HG03108 (cell line): ENCODE measurements at regions not wholly inside any gene's neighbourhood (a gene's known extent, or its start where the extent isn't known, plus 50 kb on each side); places are given as distances from the start of the nearest gene placed in this dataset.

Experiments
- ATAC-seq: cut with Tn5 transposase; IDR thresholded peaks from one replicate; pipeline ENCODE4 v1.9.1; 2021; ENCODE audit warnings: moderate library complexity; ENCODE audit not compliant: unreplicated experiment

DNA sequence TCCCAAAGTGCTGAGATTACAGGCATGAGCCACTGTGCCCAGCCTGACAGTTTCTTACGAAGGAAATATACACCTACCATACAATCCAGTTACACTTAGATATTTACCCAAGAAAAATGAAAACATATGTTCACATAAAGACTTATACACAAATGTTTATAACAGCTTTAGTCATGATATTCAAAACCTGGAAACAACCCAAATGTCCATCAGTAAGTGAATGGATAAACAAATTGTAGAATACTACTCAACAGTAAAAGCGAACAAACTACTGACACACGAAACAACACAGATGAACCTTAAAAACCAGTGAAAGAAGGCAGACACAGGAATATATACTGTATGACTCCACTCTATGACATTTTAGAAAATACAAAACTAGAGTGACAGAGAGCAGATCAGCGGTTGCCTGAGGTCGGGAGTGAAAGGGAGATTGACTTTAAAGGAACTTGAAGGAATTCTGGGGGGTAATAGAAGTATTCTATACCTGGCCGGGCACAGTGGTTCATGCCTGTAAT, 83.6 kb downstream of the SPRING1 start:
- no peak for ATAC-seq

- no peak for ATAC-seq
These were observed 86.8 kb downstream of the SPRING1 start for GRCh38 chr12:116651089-116651488.

DNA sequence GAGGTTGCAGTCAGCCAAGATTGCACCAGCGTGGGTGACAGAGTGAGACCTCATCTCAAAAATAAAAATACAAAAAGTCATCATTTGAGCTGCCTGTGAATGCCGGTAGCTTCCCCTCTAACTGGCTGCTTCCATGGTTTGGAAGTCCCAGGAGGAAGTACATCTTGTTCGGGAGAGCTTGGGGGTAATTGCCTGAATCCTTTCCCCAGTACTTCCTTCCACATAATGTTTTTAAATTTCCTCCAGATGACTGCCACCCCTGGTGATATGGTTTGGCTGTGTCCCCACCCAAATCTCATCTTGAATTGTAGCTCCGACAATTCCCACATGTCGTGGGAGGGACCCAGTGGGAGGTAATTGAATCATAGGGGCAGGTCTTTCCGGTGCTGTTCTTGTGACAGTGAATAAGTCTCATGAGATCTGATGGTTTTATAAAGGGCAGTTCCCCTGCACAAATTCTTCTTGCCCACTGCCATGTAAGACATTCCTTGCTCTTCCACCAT, 87.2 kb downstream of the SPRING1 start:
- ATAC-seq, result no peak

- ATAC-seq, result no peak
These were observed 87.8 kb downstream of the SPRING1 start for GRCh38 chr12:116650062-116650461.

DNA sequence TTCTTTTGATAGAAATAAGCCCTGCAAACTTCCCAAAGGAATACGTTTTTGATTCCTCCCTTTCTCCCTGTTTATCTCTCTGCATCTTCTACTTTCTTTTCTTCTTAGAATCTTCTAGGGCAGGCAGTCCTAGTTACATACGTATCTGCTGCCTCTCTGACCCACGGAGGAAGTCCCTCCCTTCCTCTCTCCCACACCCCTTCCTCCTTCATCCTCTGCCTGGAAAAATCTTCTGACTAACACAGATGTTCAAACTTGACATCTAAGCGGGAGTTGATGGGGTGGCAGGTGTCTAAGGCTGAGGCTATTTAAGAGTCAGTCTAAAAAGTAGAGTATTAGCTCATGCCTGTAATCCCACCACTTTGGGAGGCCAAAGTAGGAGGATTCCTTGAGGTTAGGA, 88.6 kb downstream of the MAP1LC3B2 start:
- ATAC-seq, result no peak

- ATAC-seq, result no peak
These were observed 87.7 kb downstream of the MAP1LC3B2 start for GRCh38 chr12:116646901-116647300.

- no peak for ATAC-seq
These were observed 85.6 kb downstream of the MAP1LC3B2 start for GRCh38 chr12:116644806-116645205.

GRCh38 chr12:116642683-116643082, 83.5 kb downstream of the MAP1LC3B2 start:
- ATAC-seq, result no peak

GRCh38 chr12:116642106-116642505, 82.9 kb downstream of the MAP1LC3B2 start:
- ATAC-seq, result no peak

- no peak for ATAC-seq
These were observed 81.1 kb downstream of the MAP1LC3B2 start for GRCh38 chr12:116640281-116640680.

- ATAC-seq, result no peak
These were observed 80.6 kb downstream of the MAP1LC3B2 start for GRCh38 chr12:116639765-116640164.

- ATAC-seq, result no peak
These were observed 79.2 kb downstream of the MAP1LC3B2 start for GRCh38 chr12:116638376-116638775.

DNA sequence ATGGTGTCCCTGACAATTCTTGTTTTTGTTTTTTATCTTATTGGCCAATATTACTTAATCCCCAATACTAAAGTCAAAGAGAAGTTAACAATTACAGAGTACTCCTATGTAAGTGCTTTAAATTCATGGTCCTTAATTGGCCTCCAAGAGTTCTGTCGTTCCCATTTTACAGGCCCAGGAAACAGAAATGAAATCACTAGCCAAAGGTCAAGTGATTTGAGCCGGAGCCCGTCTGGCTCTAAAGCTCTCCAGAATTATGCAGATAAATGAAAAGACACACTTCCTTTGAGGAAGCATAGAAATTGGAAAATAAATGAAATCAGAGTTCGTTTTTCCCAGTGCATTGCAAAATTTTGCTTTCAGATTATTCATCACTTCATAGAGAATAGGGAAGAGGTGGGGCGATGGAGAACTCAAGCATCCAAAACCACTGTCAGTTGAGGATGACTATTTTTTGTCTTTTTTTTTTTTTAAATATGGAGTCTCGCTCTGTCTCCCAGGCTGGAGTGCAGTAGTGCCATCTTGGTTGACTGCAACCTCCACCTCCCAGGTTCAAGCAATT, 78.5 kb downstream of the MAP1LC3B2 start:
- ATAC-seq, result no peak

DNA sequence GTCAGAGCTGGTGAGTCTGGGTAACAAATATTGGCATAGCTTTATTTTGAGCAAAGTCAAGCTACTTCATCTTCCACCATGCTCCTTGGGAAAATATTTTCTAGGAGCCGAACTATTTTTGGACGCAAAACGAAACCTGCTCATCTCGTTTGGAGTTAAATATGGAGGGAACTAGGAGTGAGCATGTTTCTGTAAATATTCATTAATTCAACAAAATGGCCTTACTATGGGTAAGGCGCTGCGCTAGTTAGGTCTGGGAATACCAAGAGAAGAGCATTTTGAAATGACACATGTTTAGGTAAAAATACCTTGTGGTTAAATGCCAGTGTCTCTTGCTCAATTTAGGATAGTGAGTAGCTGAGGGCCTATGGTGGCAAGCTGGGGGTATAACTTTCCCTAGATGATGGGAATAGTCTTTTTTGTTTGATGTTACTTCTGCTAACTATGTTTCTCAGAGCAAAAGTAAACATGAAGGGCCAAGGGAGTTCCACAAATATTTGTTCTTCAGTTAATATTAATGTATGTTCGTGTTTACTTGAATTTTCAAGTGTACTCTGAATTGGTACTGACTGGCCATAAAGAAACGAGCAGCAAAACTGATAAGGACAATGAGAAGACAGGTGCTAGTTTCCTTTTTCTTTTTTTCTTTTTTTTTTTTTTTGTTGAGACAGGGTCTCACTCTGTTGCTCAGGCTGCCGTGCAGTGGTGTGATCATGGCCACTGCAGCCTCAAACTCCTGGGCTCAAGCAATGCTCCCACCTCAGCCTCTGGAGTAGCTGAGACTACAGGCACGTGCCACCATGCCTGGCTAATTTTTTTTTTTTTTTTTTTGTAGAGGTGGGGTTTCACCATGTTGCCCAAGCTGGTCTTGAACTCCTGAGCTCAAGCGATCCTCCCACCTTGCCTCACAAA, 77.7 kb downstream of the MAP1LC3B2 start:
- no peak for ATAC-seq

DNA sequence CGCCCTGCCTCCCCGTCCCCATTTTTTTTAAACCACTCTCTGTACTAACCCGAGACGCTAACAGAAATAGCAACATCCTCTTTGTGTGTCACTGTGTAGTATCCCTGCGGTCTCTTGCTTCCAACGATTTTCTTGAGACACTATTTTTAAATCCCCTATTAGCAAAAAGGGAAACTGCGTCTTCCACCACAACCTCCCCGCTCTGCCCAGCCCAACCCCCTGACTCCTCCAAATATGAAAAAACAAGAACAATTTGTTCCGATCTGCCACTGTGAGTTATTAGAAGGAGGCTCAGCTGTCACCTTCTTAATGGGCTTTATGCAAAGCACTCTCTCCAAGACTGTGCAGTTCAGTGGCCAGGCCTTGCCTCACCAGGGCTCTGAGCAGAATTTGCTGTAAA, 76.3 kb downstream of the MAP1LC3B2 start:
- no peak for ATAC-seq

- no peak for ATAC-seq
These were observed 74.3 kb downstream of the MAP1LC3B2 start for GRCh38 chr12:116633476-116633875.

- ATAC-seq, result no peak
These were observed 72.4 kb downstream of the MAP1LC3B2 start for GRCh38 chr12:116631619-116632018.

- ATAC-seq, result no peak
These were observed 71.6 kb downstream of the MAP1LC3B2 start for GRCh38 chr12:116630762-116631161.

DNA sequence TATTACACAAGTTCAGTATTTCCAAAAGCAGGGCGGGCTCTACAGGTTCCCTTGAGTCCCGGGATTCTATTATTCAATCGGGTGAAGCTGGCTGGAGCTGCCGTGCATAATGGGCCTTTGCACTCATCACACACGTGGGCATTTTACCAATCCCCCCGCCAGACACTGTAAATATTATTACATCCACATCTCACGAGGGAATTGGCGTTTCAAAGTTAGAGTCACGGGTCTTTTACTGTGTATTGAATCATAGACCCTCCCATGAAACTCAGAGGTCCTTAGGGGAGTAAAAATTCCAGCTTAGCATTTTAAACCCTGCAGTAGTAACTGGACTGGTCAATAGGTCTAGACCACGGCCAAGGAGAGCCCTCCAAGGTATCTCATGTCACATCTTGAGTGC, 70.3 kb downstream of the MAP1LC3B2 start:
- ATAC-seq, result no peak

DNA sequence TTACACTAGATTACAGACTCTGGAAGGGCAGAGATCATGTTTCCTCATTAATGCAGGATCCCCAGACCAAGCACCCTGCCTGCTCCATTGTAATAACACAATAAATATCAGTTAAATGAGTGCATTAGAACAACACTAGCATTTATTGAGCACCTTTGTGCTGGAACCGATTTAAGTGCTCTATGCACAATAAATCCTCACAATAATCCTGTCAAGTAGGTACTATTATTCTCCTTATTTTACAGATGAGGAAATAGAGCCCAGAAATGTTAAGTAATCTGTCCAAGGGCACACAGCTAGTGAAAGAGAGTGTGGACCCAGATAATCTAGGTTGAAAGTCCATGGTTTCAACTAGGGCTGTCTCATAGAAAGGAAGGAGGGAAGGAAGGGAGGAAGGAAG, 69.8 kb downstream of the MAP1LC3B2 start:
- ATAC-seq, result no peak

- ATAC-seq, result no peak
These were observed 69.2 kb downstream of the MAP1LC3B2 start for GRCh38 chr12:116628450-116628793.
